ENCODE measurements at regions not wholly inside any gene's neighbourhood (a gene's known extent, or its start where the extent isn't known, plus 50 kb on each side); places are given as distances from the start of the nearest gene placed in this dataset.

DNA sequence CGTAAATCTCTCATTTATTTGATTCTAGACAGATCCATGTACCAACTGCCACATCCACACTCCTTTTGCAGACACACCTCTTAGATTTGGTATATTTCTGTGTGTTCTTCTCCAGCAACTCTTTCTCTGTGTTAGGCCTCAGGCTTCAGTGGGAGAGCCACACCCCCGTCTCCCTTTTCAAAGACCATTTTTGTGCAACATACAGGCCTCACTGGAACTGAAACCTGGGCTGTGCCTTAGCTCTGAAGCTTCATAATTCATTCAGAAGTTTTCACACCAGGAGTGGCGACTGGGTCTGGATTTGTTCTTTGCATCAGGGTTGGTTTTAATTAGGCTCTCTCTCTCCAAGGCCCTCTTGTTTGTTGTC, 170.2 kb downstream of the THBS2 start:
- no peak for DNase-seq (ENCODE audit: low read depth in 2 of 2, low spot score in 1 of 2)

DNA sequence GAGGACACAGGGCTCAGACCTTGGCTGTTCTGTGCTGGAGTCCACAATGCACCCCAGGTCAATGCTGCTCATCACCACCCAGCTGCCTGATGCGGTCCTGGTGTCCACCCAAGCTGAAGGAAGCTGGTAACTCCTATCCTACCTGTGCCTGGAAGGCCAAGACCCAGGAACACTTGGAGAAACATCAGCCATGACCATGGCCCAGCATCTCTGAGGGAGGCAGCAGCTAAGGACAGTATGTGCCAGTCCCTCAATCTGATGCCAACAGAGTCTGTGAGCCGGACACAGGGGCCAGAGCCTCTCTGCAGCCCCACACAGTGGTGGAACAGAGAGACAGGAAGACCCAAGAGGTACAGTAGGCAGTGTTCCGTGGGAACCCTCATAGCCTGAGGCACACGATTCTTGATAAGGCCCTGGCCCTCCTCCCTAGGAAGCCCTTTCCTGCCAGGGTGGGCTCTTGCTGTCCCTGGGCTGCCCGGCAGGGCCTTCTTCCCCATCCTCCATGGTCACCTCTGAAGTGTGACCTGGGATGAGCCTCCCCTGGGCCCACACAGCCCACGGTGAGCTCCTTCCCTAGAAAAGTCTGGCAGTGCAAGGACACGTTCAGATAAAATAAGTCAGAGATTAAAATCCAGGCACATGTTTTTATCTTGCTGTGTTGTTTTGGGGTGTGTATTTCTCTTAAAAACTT, 170.7 kb downstream of the THBS2 start:
- DNase-seq (ENCODE audit: low read depth in 2 of 2, low spot score in 1 of 2), result no peak

- no peak for DNase-seq (ENCODE audit: low read depth in 2 of 2, low spot score in 1 of 2)
These were observed 171.6 kb downstream of the THBS2 start for GRCh38 chr6:169082093-169082492.

GRCh38 chr6:169081248-169081647, 172.4 kb downstream of the THBS2 start:
- DNase-seq (ENCODE audit: low read depth in 2 of 2, low spot score in 1 of 2), result no peak

- DNase-seq (ENCODE audit: low read depth in 2 of 2, low spot score in 1 of 2), result no peak
These were observed 174.0 kb downstream of the THBS2 start for GRCh38 chr6:169079650-169080049.

- no peak for DNase-seq (ENCODE audit: low read depth in 2 of 2, low spot score in 1 of 2)
These were observed 175.1 kb downstream of the THBS2 start for GRCh38 chr6:169078399-169079145.

DNA sequence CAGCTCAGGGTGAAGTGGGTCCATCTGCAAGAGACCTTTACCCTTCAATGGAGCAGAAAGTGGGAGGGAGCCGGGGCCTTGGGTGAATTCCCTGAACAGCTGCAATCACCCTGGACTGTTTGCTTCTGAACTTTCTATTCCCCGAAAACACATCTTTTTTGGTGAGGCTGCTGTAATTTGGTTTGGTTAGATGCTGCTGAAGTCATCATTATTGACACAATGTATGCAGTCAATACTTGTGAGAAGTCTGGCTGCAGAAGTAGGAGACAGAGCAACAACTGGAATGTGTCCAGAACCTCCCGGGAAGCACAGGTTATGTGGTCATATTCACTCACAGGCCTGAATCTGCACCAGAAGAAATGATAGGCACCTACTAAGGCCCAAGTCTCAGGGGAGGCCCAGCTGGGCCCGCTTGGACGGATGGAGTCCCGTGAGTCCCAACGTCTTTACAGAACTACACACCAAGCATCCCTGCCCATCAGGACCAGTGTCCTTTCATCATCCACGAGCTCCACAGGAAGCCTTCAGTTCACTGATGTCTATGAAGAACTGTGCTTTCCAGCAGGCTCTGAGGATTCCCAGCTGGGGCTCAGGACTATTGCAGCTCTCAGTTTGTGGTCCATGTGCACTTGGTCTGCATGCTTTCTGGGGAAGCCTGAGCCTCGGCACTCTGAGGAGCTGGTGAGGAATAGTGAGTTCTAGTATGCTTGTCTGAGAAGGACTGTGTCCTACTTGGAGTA, 177.6 kb downstream of the THBS2 start:
- DNase-seq (ENCODE audit: low read depth in 2 of 2, low spot score in 1 of 2), result no peak

DNA sequence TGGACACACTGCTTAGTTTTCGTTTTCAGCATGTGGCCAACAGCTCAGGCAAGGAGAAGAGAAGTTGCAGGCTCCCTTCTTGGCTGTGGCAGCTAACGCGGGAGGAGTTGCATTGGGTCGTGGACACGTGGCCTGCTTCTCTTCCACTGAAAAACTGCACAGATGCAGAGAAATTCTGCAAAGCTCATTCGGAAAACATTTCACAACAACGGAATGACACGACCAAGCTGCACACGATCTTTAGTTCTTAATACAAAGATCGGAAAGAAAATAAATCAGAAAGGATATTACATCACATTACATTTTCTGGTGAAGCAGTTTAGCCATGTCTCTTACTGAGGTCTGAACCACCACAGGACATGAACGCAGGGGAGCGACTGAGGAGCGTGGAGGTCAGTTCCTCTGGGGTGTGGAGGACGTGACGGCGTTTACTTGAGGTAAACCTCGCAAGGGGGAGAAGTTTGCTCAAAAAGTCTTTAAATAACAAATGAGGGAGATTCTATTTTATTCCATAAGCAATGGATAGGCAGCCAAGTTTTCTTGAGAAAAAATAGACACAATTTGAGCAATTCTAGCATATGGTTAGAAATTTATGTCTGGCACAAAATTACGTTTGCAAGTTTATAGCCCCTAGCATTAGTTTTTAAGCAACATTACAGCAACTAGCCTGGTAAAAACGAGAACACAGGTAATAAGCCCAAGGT, 178.3 kb downstream of the THBS2 start:
- no peak for DNase-seq (ENCODE audit: low read depth in 2 of 2, low spot score in 1 of 2)

DNA sequence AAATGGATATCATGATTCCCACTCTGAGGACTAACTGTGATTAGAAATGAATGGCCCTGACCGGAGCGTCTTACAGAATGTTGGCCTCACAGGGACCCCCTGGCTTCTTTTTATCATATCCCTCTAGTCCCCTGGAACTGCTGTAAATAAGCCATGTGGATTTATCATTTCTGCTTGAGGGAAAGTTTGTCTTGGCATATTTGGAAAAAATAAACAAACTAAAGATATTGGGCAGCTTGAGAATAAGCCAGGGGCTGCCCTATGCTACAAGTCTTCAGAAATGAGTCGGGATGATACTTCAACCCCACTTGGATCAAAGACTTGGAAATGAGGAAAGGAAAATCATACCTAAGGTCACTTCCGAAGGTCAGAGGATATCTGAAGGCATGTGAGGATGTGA, 179.1 kb downstream of the THBS2 start:
- DNase-seq (ENCODE audit: low read depth in 2 of 2, low spot score in 1 of 2), result no peak

GRCh38 chr6:169073311-169073710, 180.3 kb downstream of the THBS2 start:
- no peak for DNase-seq (ENCODE audit: low read depth in 2 of 2, low spot score in 1 of 2)

GRCh38 chr6:169072127-169073042, 181.3 kb downstream of the THBS2 start:
- DNase-seq (ENCODE audit: low read depth in 2 of 2, low spot score in 1 of 2), result no peak

GRCh38 chr6:169071394-169071793, 182.3 kb downstream of the THBS2 start:
- DNase-seq (ENCODE audit: low read depth in 2 of 2, low spot score in 1 of 2), result no peak

DNA sequence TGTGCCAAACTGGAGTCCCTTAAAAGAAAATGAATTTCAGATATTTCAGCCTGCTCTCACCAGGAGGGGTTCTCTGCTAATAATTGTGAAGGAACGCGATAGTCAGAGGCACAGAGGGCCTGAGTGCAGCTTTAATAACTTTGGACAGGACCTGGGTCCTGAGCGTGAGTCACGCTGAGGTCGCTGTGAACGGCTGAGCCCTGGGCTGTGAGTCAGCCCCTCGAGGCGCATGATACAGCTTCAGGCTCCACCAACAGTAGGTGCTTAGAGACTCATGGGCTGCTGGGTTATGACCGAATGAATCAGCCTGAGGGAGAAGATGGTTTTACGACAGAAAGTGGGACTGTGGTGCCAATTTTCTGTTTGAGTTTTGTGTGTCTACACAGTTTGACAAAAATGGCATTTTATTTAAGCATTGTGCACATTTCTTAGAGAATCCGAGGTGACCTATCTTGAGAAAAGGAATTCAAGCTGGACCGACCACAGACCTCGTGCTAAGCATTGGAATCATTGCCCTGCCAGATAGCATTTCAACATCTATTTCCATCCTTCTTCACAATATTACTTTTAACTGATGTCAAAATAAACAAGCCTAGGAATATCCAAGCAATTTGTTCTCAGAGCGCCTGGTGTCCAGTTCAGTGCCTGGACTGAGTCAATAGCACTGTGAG, 183.0 kb downstream of the THBS2 start:
- DNase-seq (ENCODE audit: low read depth in 2 of 2, low spot score in 1 of 2), result no peak

- DNase-seq (ENCODE audit: low read depth in 2 of 2, low spot score in 1 of 2), result no peak
These were observed 184.3 kb downstream of the THBS2 start for GRCh38 chr6:169069356-169069755.

GRCh38 chr6:169064194-169064593, 189.5 kb downstream of the THBS2 start:
- no peak for DNase-seq (ENCODE audit: low read depth in 2 of 2, low spot score in 1 of 2)

GRCh38 chr6:169062272-169062671, 191.4 kb downstream of the THBS2 start:
- no peak for DNase-seq (ENCODE audit: low read depth in 2 of 2, low spot score in 1 of 2)

DNA sequence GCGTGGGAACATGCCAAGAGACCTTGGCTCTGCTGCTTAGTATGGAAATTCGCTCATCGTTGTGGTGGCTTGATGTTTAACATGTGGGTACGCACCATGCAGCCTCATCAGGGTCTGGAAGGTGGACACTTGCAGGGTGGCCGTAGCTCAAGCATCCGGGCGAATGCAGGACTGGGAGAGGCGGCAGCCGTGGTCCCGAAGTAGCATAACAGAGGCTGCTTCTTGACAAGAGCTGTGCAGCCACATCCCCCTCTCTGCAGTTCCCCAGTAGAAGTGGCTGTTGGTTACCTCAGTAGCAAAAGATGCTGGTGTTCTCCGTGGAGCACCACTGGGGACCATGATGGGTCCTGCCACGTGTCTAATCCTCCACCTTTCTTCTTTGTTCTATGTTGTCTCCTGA, 195.0 kb downstream of the THBS2 start:
- no peak for DNase-seq (ENCODE audit: low read depth in 2 of 2, low spot score in 1 of 2)

DNA sequence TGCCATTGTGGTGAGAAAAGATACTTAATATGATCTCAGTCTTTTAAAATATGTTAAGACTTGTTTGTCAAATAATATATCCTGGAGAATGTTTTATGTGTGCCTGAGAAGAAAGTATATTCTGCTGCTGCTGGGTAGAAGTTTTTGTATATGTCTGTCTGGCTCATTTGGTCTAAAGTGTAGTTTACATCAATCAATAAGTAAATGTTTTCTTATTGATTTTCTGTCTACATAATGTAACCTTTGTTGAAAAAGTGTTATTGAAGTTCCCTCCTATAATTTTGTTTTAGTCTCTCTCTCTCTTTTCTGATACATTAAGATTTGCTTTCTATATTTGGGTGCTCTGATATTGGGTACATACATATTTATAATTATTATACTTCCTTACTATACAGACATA, 201.2 kb downstream of the THBS2 start:
- no peak for DNase-seq (ENCODE audit: low read depth in 2 of 2, low spot score in 1 of 2)

- DNase-seq (ENCODE audit: low read depth in 2 of 2, low spot score in 1 of 2), result no peak
These were observed 202.3 kb downstream of the THBS2 start for GRCh38 chr6:169051371-169051770.

- DNase-seq (ENCODE audit: low read depth in 2 of 2, low spot score in 1 of 2), result no peak
These were observed 204.8 kb downstream of the THBS2 start for GRCh38 chr6:169048865-169049205.

Data from stimulated activated CD8-positive, alpha-beta memory T cell treated with anti-CD3 and anti-CD28 coated beads, Interleukin-4, amount 100 ng/mL, for 1 hour (primary cell).